Adrenal gland (tissue), 9 donors: ENCODE measurements at regions not wholly inside any gene's neighbourhood (a gene's known extent, or its start where the extent isn't known, plus 50 kb on each side); places are given as distances from the start of the nearest gene placed in this dataset.
A peak's percentile ranks its signal among the peaks of the same experiment; 100 is the strongest.
"Not testable (repeated sequence)": the region's sequence is repeated elsewhere in the genome, so short reads cannot be mapped to it uniquely, and the experiment has no call there.

ENCODE experiments used
- DNase-seq, 7 donors: peaks; one replicate each; pipeline ENCODE4 v3.0.0-alpha.2; 2019 to 2020
- H3K27ac ChIP-seq, 5 donors: fragments of 200-600 bp; sonication (generic) in 4 of 5; 1 replicate in 3 of 5; 2 replicates in 2 of 5; pipeline versions ENCODE4 v1.5.1 to v1.8.0; 2016 to 2020; ENCODE audit warnings: mild to moderate bottlenecking in 1 of 5
- H3K27me3 ChIP-seq: fragments of 200-600 bp; 2 replicates; pipeline ENCODE4 v1.8.0; 2021
- H3K36me3 ChIP-seq, 2 donors: fragments of 200-600 bp; replicated peaks in 1 of 2; 1 replicate in 1 of 2; 2 replicates in 1 of 2; pipeline versions ENCODE4 v1.5.1 to v1.8.0; 2018 to 2022
- H3K4me1 ChIP-seq, 2 donors: fragments of 200-600 bp; replicated peaks in 1 of 2; 1 replicate in 1 of 2; 2 replicates in 1 of 2; pipeline versions ENCODE4 v1.5.1 to v1.8.0; 2018 to 2021
- H3K4me3 ChIP-seq, 4 donors: fragments of 200-600 bp; sonication (generic) in 3 of 4; one replicate each; pipeline ENCODE4 v1.5.1; 2016 to 2018
- H3K9me3 ChIP-seq, 3 donors: fragments of 200-600 bp; sonication (generic) in 1 of 3; replicated peaks in 1 of 3; 1 replicate in 2 of 3; 2 replicates in 1 of 3; pipeline versions ENCODE4 v1.5.1 to v1.8.0; 2016 to 2021
- CTCF ChIP-seq, 6 experiments: fragments of 450-650 bp in 4 of 6; fragments of 200-600 bp in 2 of 6; sonication (generic) in 1 of 6; IDR thresholded peaks; 1 replicate in 5 of 6; 2 replicates in 1 of 6; pipeline versions ENCODE4 v1.5.1 to v1.8.0; 2016 to 2021; ENCODE audit warnings: antibody characterized with exemption in 6 of 6, mild to moderate bottlenecking in 2 of 6, moderate library complexity in 1 of 6
- POLR2A ChIP-seq, 2 donors: fragments of 450-650 bp; IDR thresholded peaks; one replicate each; pipeline ENCODE4 v1.6.1; 2017; ENCODE audit warnings: antibody characterized with exemption in 2 of 2, mild to moderate bottlenecking in 2 of 2, moderate library complexity in 1 of 2
- WGBS, 4 donors: extraction: QIAGEN DNeasy Blood & Tissue Kit in 2 of 4; methylation state at CpG; one replicate each; pipeline versions ENCODE4 v1.1.5 to v1.1.7; 2013 to 2017; 5-methylcytosine and 5-hydroxymethylcytosine counted together
- intact Hi-C, 2 donors: fragments of 100-400 bp; cut with DNase I; formaldehyde crosslinking; loops; one replicate each; pipeline versions ENCODE4 v1.14.1 to v1.15.0; 2022 to 2023
- donor health status: healthy with polysubstance abuse.
- donor health status: Bipolar disorder and iron deficiency.
- donor health status: DM: yes; HTN: yes; CAD: no.
- donor health status: DM: no; HTN: no; CAD: no.
- donor health status: DM: no; HTN: no; CAD: no.

- Histone ChIP-seq H3K27me3 (no peaks in the 10 kb centered on the region), H3K4me3 (no peak overlapping the region), H3K9me3 (no peaks in the 10 kb centered on the region), H3K27ac (peak overlapping the region in 1 of 5 donors; percentile 65), H3K36me3 (no peaks in the 10 kb centered on the region), H3K4me1 (no peaks in the 10 kb centered on the region)
- TF ChIP-seq POLR2A (IDR thresholded peaks at IDR 0.05) (no peak), CTCF (IDR thresholded peaks at IDR 0.05) (no peak)
- WGBS, 4 donors, result 72 to 74% (median 73%) methylated on average over 7 to 16 of the region's 16 CpGs
- intact Hi-C loops, result no loop called here
- no peak for DNase-seq
Measured at GRCh38 chr20:48374991-48375595, 452.7 kb downstream of the PREX1 start.

- H3K9me3 ChIP-seq, H3K4me1 ChIP-seq, intact Hi-C loops, H3K36me3 ChIP-seq, H3K27me3 ChIP-seq, H3K4me3 ChIP-seq: not testable (repeated sequence)
- peak in 1 of 6 experiments; percentile 21 for TF ChIP-seq CTCF (IDR thresholded peaks at IDR 0.05)
- DNase-seq, result peak; percentile 20 to 70 (median 51)
- peak overlapping the region in 1 of 5 donors; percentile 65 for H3K27ac ChIP-seq
- WGBS, 4 donors, result 47 to 56% (median 52%) methylated on average over 10 to 26 of the region's 26 CpGs
Measured at GRCh38 chr20:48374031-48374907, 453.5 kb downstream of the PREX1 start.

GRCh38 chr20:48373555-48373934, 454.3 kb downstream of the PREX1 start:
- no peak for TF ChIP-seq POLR2A (IDR thresholded peaks at IDR 0.05)
- TF ChIP-seq CTCF (IDR thresholded peaks at IDR 0.05), result no peak
- Histone ChIP-seq H3K36me3 (no peaks in the 10 kb centered on the region), H3K4me1 (no peaks in the 10 kb centered on the region), H3K27me3 (no peaks in the 10 kb centered on the region), H3K4me3 (no peak overlapping the region), H3K9me3 (no peaks in the 10 kb centered on the region), H3K27ac (peak overlapping the region in 1 of 5 donors; percentile 52)
- intact Hi-C loops, result no loop called here
- WGBS, 4 donors, result 79 to 91% (median 80%) methylated on average over 19 of the region's 19 CpGs
- no peak for DNase-seq

- peak in 3 of 7 donors; percentile 4 to 55 (median 31) for DNase-seq
- H3K36me3 ChIP-seq, H3K9me3 ChIP-seq, intact Hi-C loops, H3K4me3 ChIP-seq, H3K4me1 ChIP-seq, H3K27me3 ChIP-seq, H3K27ac ChIP-seq: not testable (repeated sequence)
- WGBS, 4 donors, result 67 to 83% (median 76%) methylated on average over 29 to 33 of the region's 35 CpGs
Measured at GRCh38 chr20:48372851-48373554, 454.8 kb downstream of the PREX1 start.
